Left hindlimb (tissue), 1 donor: ENCODE measurements at regions not wholly inside any gene's neighbourhood (a gene's known extent, or its start where the extent isn't known, plus 50 kb on each side); places are given as distances from the start of the nearest gene placed in this dataset.
"Not testable (repeated sequence)": the region's sequence is repeated elsewhere in the genome, so short reads cannot be mapped to it uniquely, and the experiment has no call there.

Experiments
- DNase-seq: peaks from one replicate; pipeline ENCODE4 v3.0.0-alpha.2; 2018

DNA sequence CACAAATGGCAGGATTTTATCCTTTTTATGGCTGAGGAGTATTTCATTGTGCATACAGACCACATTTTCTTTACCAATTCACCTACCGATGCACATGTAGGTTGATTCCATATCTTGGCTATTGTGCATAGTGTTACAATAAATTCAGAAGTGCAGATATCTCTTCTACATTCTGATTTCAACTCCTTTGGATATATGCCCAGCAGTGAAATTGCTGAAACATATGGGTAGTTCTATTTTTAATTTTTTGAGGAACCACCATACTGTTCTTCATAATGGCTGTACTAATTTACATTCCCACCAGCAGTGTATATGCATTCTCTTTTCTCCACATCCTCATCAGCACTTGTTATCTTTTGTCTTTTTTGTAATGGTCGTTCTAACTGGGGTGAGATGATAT is 1290.3 kb downstream of the XPNPEP1 start:
- no peak for DNase-seq

DNA sequence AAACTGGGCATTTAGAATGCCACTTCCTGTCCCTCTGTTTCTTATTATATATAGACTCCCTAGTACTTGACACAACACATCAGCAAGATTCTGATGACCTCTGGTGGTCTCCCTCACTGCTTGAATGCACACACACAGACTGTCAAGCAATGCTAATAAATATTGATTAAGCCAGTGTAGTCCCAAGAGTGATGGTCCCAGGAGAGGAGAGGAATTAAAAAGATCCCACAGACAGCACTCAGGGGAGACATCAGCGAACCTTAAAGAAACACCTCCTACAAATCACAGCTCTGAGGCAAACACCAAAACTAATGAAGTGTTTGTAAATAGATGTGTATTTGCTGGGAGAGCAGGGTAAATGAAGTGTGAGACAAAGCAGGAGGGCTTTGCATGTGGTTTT is 1291.2 kb downstream of the XPNPEP1 start:
- no peak for DNase-seq

- no peak for DNase-seq
Measured at GRCh38 chr10:108631332-108631731, 1292.0 kb downstream of the XPNPEP1 start.

DNA sequence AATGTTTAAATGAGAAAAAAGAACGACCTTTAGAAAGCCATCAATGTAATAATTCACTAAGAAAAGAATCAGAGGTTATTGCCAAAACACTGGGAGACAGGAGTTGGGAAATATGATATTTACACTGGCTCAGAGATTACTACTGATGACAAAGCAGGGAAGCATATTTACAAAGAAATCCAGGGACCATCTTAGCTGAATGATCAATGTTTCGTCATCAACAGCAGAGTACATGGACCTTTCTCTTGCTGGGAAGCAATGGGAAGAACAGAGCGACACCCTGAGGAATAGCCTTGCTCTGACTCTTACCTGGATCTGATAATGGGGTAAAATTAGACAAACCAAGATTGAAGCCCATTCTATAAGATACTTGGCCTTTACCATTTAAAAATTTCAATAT is 1293.5 kb downstream of the XPNPEP1 start:
- DNase-seq: no peak

DNA sequence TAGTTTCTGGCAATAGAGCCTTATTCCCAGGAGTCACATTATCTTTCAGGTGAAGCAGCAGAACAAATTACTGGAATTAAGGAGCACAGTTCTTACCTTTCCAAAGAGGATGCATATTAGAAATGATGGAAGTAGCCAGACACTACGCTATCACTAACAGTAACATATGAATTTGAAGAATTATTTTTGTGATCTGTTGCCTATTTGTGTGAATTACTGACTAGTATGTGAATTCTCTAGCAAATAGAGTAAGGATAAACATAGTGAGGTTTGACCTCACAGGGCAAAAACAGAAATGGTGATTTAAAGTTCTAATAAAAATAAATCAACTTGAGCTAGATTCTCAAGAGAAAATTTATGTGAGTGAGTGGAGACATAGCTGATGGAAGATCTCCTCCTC is 1299.3 kb downstream of the XPNPEP1 start:
- no peak for DNase-seq

GRCh38 chr10:108620821-108621534 is 1302.3 kb downstream of the XPNPEP1 start:
- DNase-seq: no peak

DNA sequence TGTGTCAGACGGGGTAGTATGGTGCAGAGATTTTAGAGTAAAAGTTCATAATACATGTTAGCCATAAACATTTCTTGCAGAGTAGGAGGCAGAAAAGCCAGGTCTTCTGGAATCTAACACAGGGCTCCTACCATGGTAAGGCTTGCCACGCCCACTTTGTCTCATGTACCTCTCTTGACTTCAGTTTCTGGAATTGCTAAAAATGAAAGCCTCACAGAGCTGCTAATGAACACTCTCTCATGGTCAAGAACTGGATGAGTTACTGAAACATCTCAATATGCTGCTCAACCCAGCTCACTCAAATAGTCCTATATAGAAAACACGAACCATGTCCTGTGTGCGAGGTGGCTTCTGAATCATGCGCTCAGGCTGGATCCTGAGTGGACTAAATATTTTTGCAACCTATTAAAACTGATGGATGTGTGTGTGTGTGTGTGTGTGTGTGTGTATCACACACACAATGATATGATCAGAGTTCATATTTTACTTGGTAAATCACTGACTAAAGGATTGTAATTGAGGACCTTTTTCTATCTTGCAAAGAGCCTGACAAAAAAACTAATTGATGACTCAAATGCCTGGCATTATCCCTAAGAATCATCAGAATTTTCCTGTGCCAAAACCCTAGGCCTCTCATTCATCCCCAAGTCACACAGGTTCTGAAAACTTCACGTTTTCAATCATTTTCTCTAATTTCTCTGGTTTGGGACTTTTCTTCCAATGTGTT is 1306.6 kb downstream of the XPNPEP1 start:
- DNase-seq: no peak

GRCh38 chr10:108615576-108616320 is 1307.6 kb downstream of the XPNPEP1 start:
- DNase-seq: no peak

DNA sequence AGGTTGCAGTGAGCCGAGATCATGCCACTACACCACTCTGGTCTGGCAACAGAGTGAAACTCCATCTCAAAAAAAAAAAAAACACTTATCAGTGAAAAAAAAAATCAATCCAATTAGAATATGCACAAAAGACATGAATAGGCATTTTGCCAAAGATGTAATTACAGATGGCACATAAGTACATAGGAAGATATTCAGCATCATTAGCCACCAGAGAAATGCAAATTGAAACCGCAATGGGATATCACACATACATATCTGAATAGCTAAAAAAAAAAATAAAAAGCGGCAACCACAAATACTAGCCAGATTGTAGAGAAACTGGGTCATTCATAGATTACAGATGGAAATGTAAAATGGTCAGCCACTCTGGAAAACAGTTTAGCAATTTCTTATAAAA is 1310.8 kb downstream of the XPNPEP1 start:
- DNase-seq: no peak

GRCh38 chr10:108608860-108609259 is 1314.5 kb downstream of the XPNPEP1 start:
- DNase-seq: no peak

- DNase-seq: no peak
Measured at GRCh38 chr10:108601851-108602250, 1321.5 kb downstream of the XPNPEP1 start.

DNA sequence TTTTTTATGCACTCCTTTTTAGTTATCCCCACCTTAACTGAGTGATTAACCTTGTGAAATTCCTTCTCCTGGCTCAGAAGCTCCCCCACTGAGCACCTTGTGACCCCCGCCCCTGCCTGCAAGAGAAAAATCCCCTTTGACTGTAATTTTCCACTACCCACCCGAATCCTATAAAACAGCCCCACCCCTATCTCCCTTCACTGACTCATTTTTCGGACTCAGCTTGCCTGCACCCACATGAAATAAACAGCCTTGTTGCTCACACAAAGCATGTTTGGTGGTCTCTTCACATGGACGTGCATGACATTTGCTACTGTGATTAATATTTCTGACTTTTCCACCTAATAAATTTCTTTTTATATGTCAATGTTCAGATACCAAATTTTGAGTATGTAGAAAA is 1322.8 kb downstream of the XPNPEP1 start:
- DNase-seq: not testable (repeated sequence)

GRCh38 chr10:108599317-108599716 is 1324.0 kb downstream of the XPNPEP1 start:
- DNase-seq: not testable (repeated sequence)

GRCh38 chr10:108598831-108599230 is 1324.5 kb downstream of the XPNPEP1 start:
- no peak for DNase-seq

DNA sequence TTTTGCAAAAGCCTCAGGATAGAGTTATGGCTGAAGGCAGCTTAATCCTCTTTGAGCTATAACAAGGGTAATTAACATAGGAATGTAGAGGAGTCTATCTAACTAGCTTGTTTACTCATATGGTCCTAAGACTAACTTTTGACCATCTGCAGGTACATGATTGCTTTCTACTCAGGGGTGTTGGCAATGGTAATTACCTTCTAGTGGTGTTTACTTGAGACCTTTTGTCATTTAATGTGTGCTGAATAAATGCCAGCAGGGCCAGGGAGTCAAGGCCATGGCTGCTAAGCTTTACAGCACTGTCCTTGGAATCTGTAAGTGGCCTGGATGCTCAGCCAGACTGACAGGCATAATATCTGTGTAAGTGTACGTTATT is 1325.0 kb downstream of the XPNPEP1 start:
- no peak for DNase-seq

DNA sequence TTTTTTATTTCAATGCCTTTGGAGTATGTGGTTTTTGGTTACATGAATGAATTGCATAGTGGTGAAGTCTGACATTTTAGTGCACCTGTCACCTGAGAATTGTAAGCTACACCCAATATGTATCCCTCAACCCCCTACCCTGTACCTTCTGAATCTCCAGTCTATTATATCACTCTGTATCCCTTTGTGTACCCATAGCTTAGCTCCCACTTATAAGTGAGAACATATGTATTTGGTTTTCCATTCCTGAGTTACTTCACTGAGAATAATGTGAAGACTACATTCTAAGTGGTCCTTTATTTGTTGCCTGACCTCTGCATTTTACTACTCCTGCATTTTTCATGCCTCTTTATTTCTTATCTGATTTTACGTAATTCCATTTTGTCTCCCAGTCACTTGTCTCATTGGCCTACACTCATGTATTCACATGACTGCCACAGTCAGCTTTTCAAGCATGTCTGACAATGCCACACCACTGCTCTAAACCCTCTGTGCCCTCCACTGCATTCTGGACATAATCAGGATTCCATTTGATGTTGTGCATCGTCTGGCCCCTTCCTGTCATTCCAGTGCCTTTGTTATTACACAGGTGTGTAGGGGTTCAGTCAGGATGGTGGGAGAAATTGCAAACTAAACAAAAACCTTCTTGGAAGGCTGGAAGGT is 1325.5 kb downstream of the XPNPEP1 start:
- no peak for DNase-seq

DNA sequence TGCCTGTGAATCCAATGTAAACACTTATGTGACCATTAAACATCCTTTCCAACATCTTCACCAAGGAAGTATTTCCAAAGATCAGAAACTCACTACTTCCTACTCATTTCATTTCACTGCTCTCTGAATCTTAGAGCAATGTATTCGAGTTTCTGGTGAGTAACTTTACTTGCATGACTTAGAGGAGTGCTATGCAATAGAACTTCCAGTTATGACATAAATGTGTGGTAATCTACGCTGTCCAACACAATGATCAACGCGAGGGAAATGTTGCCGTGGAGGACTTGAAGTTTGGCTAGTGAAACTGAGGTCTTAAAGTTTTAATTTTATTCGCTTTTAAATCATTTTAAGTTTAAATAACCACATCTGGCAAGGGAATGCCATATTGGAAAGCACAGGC is 1326.3 kb downstream of the XPNPEP1 start:
- no peak for DNase-seq

DNA sequence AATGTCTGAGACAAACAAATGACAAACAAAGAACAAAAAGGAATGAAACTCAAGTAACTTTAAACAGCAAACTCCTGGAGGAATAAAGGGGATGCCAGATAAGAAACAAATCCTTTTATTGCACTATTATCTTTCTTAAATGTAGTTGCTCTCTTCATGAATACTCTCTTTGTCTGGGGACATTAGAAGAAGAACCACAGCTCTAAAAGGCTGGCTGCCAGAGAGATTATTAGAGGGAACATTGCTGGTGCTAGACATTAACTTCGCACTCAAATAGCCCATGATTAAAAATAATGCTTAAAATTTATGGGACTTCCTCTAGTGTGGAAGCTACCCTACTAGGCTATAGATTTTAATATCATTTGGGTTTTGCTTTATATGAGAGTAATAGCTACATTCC is 1330.4 kb downstream of the XPNPEP1 start:
- no peak for DNase-seq

DNA sequence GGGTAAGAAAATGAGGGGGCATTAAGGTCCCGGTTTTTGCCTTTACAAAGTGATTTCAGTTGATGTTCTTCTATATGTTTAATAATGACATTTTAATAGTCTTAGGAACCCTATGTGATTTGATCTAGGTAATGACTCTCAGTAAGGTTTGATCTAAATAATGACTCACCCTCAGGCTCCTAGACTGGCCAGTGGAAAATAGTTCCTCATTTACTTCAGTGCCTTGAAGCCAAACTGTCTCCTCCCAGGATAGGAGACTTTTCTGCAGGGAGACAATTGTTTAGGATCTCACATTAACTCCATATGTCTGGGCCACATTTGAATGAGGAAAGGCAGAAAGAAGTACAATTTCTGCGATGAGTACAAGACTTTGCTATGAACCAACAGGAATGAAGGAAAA is 1331.9 kb downstream of the XPNPEP1 start:
- DNase-seq: no peak

GRCh38 chr10:108586424-108586823 is 1336.9 kb downstream of the XPNPEP1 start:
- DNase-seq: no peak

DNA sequence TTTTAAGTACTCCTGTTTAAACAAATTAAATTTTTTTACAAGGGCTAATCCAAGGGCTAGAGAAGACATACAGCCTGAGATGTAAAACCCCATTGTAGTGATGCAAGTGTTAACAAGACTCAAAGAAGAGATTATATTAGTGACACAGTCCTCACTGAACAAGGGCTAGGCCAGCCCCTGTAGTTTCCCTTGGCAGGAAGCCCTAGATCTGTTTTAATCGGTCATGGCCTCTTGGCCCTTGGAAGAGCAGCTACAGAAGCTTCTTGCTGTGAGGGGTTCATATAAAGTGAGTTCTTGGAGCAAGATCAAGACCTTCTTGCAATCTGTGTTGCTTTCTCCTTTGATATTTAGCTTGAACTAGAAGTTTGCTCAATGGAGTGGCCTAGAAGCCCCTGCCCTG is 1339.4 kb downstream of the XPNPEP1 start:
- no peak for DNase-seq

DNA sequence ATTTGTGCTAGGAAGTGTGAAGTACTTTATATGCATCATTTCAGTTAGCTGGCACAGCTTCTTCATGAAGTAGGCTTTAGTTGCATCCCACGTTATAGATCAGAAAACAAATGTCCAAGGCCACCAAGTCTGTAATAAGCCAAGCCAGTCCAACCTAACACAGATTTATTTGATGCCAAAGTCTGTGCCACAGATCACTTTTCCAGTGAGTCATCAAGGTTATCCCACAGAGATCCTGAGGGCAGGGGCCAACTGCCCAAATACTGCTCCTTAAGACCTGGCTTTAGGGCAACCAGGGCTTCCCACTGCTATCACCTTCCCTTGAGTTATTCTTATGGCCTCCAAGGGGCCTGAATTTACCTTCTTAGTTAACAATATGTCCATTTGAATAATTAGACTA is 1340.4 kb downstream of the XPNPEP1 start:
- no peak for DNase-seq

DNA sequence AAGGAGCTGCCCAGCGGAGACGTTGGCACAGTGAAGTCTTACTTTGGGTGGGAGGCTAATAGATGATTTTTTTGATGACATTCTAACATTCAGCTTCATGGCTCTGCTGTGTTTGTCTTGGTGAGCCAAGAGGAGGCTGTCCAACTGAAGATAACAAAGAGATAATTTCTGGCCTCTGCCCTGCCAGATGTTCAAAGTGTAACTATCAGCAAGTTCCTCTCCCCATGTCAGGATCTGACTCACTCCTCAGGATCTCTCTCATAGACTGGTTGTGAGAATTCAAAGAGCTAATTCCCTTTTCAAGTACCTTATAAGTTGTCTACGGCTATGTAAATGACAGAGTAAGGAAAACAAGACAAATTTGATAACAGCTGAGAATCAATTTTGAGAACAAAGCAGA is 1340.9 kb downstream of the XPNPEP1 start:
- DNase-seq: no peak
